ENCODE measurements at regions not wholly inside any gene's neighbourhood (a gene's known extent, or its start where the extent isn't known, plus 50 kb on each side); places are given as distances from the start of the nearest gene placed in this dataset.

DNA sequence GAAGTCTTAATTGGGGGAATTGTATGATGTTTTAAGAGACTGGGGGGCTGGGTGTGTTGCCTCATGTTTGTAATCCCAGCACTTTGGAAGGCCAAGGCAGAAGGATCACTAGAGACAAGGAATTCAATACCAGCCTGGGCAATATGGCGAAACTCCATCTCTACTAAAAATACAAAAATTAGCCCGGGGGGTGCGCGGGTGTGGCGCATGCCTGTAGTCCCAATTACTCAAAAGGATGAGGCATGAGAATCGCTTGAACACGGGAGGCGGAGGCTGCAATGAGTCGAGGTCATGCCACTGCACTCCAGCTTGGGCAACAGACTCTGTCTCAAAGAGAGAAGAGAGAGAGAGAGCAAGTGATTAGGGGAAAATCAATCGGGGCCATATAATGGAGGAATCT is 600.5 kb downstream of the SLC16A7 start:
- TF ChIP-seq, protein P1, sequence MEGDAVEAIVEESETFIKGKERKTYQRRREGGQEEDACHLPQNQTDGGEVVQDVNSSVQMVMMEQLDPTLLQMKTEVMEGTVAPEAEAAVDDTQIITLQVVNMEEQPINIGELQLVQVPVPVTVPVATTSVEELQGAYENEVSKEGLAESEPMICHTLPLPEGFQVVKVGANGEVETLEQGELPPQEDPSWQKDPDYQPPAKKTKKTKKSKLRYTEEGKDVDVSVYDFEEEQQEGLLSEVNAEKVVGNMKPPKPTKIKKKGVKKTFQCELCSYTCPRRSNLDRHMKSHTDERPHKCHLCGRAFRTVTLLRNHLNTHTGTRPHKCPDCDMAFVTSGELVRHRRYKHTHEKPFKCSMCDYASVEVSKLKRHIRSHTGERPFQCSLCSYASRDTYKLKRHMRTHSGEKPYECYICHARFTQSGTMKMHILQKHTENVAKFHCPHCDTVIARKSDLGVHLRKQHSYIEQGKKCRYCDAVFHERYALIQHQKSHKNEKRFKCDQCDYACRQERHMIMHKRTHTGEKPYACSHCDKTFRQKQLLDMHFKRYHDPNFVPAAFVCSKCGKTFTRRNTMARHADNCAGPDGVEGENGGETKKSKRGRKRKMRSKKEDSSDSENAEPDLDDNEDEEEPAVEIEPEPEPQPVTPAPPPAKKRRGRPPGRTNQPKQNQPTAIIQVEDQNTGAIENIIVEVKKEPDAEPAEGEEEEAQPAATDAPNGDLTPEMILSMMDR (IDR thresholded peaks at IDR 0.05; ENCODE audit: extremely low read depth, insufficient read depth, missing control alignments): no peak
- no peak for DNase-seq (ENCODE audit: low spot score)
- in situ Hi-C loops (cut with MboI; ENCODE audit: low pct_unique_long_range_greater_than_20kb, low sequenced_read_pairs, unreplicated experiment): no loop called here

DNA sequence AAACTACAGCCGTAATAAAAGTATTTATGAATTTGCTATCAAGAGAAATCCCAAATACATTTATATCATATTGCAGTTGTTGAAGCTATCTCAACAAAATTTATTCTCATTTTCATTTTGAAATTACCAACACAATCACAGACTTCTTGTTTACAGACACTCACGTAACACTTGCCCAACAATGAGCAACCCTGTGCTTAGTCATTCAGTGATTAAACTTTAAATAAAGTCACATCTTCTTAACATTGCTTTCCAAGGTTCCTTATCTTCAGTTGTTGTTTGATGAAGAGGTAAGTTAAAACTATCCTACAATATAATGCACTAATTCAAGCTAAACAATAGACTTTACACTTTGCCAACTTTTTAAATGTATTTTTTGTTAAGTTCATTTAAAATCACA is 601.8 kb downstream of the SLC16A7 start:
- TF ChIP-seq, protein P1 (IDR thresholded peaks at IDR 0.05; ENCODE audit: extremely low read depth, insufficient read depth, missing control alignments): no peak
- DNase-seq (ENCODE audit: low spot score): no peak
- in situ Hi-C loops (cut with MboI; ENCODE audit: low pct_unique_long_range_greater_than_20kb, low sequenced_read_pairs, unreplicated experiment): no loop called here

DNA sequence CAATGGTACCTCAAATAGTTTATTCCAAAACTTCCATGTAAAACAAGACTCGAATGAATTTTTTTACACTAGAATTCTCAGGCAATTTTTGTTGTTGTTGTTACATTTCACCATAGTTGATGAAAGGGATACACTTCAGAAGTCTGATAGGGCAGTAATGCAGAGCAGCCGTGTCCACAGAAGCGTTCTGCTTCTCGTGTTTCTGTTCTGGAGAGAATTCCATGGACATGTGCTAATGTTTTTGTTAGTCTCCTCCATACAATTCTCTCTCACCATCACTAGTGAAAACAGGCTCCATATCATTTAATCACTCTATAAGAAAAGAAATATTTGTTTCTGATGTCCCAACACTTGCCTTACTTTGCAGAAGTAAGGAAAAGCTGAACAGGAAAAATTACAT is 606.1 kb downstream of the SLC16A7 start:
- TF ChIP-seq, protein P1 (IDR thresholded peaks at IDR 0.05; ENCODE audit: extremely low read depth, insufficient read depth, missing control alignments): no peak
- no peak for DNase-seq (ENCODE audit: low spot score)
- in situ Hi-C loops (cut with MboI; ENCODE audit: low pct_unique_long_range_greater_than_20kb, low sequenced_read_pairs, unreplicated experiment): no loop called here

DNA sequence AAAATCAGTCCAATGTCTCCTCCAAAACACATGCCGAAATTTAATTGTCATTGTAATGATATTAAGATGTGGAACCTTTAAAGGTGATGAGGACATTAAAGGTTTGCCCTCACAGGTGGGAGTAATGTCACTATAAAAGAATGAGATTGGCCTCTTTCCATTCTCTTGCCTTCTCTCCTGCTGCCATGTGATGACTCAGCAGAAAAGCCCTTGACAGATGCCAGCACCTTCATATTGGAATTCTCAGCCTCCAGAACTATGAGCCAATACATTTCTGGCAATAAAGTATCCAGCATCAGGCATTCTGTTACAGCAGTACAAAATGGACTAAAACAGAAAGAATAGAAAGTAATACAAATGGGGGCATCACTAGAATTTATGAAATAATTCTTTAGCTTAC is 609.7 kb downstream of the SLC16A7 start:
- in situ Hi-C loops (cut with MboI; ENCODE audit: low pct_unique_long_range_greater_than_20kb, low sequenced_read_pairs, unreplicated experiment): no loop called here
- DNase-seq (ENCODE audit: low spot score): no peak
- TF ChIP-seq, protein P1 (IDR thresholded peaks at IDR 0.05; ENCODE audit: extremely low read depth, insufficient read depth, missing control alignments): no peak

DNA sequence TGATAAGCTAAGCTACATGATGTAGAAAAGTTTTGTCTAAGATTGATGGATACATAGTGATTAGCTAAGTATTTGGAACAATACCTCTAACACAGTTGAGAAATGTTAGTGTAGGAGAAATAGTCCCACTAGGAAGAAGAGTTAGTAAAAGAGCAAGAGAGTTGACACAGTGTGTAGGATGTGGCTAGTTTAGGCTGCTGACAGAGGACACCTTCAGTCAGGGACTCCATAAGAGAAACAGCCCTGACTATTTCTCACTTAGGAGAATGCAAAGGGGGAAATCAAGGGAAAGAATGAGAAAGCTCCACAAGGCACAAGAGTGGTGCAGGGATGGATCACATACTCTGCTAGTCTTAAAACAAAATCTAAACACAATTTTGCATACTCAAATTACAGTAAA is 613.7 kb downstream of the SLC16A7 start:
- no peak for DNase-seq (ENCODE audit: low spot score)
- TF ChIP-seq, protein P1 (IDR thresholded peaks at IDR 0.05; ENCODE audit: extremely low read depth, insufficient read depth, missing control alignments): no peak
- in situ Hi-C loops (cut with MboI; ENCODE audit: low pct_unique_long_range_greater_than_20kb, low sequenced_read_pairs, unreplicated experiment): no loop called here

DNA sequence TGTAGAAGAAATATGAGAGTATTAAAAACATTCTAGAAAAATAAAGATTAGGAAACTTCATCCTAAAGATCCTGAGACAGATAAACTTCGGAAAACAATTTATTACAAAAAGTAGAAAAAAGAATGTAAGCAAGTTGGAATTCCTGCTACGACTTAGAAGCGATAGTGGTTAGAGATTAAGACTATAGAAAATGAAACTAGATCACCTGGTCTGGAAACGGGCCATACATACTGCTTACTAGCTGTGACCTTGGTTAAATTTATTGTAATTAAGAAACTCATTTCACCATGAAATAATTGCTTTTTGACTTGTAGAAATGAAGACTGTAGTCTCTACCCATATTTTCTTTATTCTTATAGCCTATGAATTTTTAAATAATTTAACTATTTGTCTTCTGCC is 614.1 kb downstream of the SLC16A7 start:
- in situ Hi-C loops (cut with MboI; ENCODE audit: low pct_unique_long_range_greater_than_20kb, low sequenced_read_pairs, unreplicated experiment): no loop called here
- no peak for DNase-seq (ENCODE audit: low spot score)
- TF ChIP-seq, protein P1 (IDR thresholded peaks at IDR 0.05; ENCODE audit: extremely low read depth, insufficient read depth, missing control alignments): no peak

DNA sequence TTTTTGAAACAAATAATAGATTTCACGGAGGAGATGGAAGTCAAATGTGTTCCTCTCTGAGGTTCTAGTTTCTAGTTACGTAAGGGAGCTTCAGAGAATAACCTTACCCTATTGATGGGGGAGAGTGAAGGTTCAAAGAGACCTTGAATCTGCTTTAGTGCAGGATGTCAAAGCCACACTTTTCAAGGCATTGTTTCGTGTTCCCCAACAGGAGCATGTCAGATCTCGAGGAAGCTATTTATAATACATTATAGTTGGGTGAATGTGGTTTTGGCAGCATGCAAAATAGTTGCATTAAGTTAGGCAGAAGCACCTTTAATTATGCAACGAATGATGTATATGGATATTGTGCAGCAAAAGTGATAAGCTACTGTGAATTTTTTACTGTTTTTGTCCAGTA is 614.9 kb downstream of the SLC16A7 start:
- in situ Hi-C loops (cut with MboI; ENCODE audit: low pct_unique_long_range_greater_than_20kb, low sequenced_read_pairs, unreplicated experiment): no loop called here
- TF ChIP-seq, protein P1 (IDR thresholded peaks at IDR 0.05; ENCODE audit: extremely low read depth, insufficient read depth, missing control alignments): no peak
- no peak for DNase-seq (ENCODE audit: low spot score)
